ENCODE measurements at regions not wholly inside any gene's neighbourhood (a gene's known extent, or its start where the extent isn't known, plus 50 kb on each side); places are given as distances from the start of the nearest gene placed in this dataset.
"Not testable (repeated sequence)": the region's sequence is repeated elsewhere in the genome, so short reads cannot be mapped to it uniquely, and the experiment has no call there.

DNA sequence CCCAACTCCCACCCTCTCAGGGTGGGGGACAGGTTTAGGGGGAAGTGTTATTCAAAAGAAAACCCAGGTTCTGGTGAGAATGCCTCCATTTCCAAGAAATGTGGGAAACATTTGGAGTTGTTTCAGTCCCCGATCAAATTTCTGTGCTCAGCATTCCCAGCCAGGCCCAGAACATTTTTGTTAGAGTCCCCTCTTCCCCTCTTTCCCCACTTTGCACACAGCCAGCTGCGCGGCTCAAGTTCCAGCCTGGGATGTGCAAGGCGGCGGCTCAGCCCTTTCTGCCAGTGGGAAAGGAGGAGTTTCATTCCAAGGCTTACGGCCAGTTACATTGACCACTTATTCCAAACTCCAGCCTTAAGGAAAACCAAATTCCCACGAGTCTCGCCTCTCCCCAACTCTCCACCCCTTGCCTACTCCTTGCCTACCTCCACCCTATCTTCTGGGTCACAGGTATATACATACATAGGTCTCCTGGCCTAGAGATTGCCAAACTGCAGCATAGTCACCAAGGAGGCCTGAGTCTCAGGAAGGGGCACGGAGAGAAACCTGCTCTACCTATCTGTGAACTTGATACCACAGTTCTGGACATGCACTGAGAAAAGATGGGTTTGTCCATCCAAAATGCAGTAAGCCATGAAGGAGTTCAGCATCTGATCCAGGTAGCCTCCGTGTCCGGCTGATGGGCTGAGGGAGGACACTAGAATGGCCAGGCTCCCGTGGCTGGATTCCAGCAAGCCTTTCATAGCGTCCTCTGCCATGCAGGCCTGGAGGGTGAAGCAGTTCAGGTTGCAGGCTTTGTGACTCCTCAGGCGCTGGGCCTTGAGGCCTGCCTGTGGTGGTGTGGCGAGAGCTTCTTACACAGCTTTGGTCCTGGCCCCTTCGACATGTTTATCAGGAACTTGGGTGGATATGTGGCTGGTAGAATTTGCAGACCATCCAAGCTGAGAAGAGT lies 154.5 kb downstream of the ZFP36L2 start:
- no peak overlapping the region for H3K27ac Mint-ChIP-seq
- H3K4me3 Mint-ChIP-seq: no peak overlapping the region
- H3K4me1 Mint-ChIP-seq: no peaks in the 10 kb centered on the region

DNA sequence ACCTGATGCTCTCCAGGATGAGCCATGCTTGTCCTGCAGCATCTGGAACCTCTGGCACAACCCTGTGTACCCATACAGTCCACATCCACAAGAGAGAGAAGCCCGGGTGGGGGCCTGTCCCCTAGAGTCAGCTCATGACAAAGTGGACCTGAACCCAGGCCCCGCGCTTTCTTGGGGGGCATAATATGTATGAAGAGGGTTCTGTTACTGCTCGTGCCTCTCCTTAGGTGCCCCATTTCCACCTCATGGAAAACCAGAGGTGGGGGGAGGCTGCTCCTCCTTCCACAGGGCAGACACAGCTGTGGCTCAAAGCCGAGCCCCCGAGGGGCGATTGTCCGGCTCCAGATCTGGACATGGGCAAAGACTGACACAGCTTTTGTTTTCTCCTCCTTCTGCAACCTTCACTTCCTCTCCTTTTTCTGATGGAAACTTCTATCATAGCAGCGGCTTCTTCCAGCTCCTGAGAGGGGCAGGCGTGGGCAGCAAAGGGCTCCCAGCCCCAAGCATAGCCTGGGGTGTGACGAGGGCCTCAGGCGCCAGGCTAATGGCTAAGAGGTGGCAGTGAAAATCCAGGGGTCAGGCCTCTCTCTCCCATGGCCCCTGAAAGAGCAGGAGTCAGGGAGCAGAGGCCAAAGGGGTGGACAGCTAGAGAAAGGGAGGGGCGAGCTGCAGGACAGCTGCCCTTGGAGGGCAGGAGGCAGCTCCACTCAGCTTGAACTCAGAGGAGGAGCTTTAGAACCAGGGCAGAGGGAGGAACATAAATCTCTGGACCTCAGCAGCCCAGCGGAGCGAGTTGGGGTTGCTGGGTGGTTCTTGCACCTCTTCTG lies 155.5 kb downstream of the ZFP36L2 start:
- Mint-ChIP-seq H3K27ac (no peak overlapping the region), H3K4me3 (no peak overlapping the region), H3K4me1 (peaks cover 3% of the 10 kb centered on the region), H3K9me3 (no peaks in the 10 kb centered on the region), H3K27me3 (no peaks in the 10 kb centered on the region), H3K36me3 (no peaks in the 10 kb centered on the region)
- DNase-seq: no peak

More for the DNA sequence above, 154.5 kb downstream of the ZFP36L2 start:
- Mint-ChIP-seq H3K36me3 (no peaks in the 10 kb centered on the region), H3K27me3 (no peaks in the 10 kb centered on the region), H3K9me3 (no peaks in the 10 kb centered on the region)
- no peak for DNase-seq

DNA sequence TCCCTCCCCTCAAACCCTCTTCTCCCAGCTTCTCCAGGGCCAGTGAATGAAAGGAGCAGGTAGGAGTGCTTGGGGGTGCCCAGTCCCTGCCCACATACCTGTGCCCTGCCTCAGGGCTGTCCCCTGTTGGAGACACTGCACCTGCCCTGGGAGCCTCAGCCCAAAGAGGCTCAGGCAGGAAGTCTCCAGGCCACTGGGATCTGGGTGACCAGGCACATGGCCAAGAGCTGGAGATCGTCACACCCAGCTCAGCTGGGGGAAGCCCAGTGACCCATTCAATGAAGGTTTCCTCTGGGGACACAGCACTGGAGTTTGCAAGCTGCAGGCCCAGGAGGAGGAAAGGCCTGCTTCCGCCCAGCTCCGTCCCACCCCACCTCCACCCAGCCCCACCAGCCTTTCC lies 156.4 kb downstream of the ZFP36L2 start:
- Mint-ChIP-seq H3K4me1 (peaks cover 3% of the 10 kb centered on the region), H3K27me3 (no peaks in the 10 kb centered on the region)

DNA sequence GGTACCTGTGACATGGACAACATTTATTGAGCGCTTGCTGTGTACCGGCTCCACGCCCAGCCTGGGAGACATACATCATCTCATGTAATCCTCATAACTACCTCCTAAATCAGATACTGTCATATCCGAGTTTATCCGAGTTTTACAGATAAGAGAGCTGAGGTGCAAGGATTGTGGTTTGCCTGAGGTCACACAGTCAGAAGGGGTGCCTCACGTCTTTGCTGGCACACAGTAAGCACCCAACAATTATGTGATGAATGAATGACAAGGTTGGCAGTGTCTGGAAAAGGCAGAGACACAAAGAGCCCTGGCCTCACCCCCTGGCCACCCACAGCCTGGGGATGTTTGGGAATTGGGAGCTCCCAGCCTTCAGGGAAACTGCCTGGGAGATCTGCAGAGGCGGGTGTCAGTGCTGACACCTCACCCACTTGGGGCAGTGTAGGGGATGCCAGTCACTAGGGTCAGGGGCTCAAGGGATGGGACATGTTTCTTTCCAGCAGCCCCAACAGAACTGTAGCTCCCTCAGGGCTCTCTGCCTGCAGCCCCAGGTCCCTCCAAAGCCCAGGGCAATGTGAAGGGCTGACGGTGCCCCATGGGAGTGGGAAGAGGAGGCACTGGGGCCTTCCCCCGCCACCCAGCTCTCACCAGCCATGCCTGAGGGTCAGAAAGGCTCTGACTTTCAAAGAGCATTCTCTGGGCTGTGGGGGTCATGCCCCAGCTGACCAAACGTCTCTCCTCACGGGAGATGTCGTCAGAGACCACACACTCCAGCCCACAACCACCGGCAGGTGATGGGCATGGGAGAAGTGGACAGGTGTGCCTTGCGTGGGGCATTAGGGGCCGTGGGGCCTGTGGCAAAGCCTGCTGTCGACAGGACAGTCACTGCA lies 157.5 kb downstream of the ZFP36L2 start:
- H3K4me1 Mint-ChIP-seq: peaks cover 3% of the 10 kb centered on the region
- H3K9me3 Mint-ChIP-seq: no peaks in the 10 kb centered on the region
- no peaks in the 10 kb centered on the region for H3K27me3 Mint-ChIP-seq
- DNase-seq: no peak
- no peak overlapping the region for H3K27ac Mint-ChIP-seq
- H3K4me3 Mint-ChIP-seq: no peak overlapping the region
- H3K36me3 Mint-ChIP-seq: no peaks in the 10 kb centered on the region

More for the DNA sequence above, 156.4 kb downstream of the ZFP36L2 start:
- DNase-seq: no peak
- Mint-ChIP-seq H3K9me3 (no peaks in the 10 kb centered on the region), H3K27ac (no peak overlapping the region), H3K4me3 (no peak overlapping the region), H3K36me3 (no peaks in the 10 kb centered on the region)

DNA sequence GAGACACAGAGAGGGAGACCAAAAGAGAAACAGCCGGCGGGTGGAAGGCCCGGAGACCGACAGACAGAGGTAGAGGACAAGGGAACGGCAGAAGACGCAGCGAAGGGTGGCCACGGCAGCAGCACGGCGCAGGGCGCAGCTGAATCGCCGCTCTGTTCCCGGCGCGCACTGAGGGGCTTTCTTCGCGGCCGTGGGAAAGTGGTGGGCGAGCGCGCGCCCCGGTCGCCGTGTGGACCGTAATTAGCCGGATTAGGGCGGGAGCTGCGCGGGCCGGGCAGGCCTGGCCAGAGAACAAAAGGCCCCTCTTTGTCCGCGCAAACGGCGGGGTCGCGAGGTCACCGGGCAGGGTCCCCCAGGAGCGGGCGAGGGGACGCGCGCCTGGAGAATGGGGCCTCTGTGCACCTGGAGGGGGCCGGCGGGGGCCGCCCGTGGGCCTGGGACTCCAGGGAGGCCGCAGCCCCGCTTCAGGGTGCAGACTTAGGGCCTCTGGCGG lies 158.3 kb downstream of the ZFP36L2 start:
- H3K27ac Mint-ChIP-seq: no peak overlapping the region
- H3K27me3 Mint-ChIP-seq: no peaks in the 10 kb centered on the region
- peaks cover 3% of the 10 kb centered on the region for H3K4me1 Mint-ChIP-seq
- H3K4me3 Mint-ChIP-seq: no peak overlapping the region
- H3K36me3 Mint-ChIP-seq: no peaks in the 10 kb centered on the region
- no peaks in the 10 kb centered on the region for H3K9me3 Mint-ChIP-seq
- DNase-seq: no peak

DNA sequence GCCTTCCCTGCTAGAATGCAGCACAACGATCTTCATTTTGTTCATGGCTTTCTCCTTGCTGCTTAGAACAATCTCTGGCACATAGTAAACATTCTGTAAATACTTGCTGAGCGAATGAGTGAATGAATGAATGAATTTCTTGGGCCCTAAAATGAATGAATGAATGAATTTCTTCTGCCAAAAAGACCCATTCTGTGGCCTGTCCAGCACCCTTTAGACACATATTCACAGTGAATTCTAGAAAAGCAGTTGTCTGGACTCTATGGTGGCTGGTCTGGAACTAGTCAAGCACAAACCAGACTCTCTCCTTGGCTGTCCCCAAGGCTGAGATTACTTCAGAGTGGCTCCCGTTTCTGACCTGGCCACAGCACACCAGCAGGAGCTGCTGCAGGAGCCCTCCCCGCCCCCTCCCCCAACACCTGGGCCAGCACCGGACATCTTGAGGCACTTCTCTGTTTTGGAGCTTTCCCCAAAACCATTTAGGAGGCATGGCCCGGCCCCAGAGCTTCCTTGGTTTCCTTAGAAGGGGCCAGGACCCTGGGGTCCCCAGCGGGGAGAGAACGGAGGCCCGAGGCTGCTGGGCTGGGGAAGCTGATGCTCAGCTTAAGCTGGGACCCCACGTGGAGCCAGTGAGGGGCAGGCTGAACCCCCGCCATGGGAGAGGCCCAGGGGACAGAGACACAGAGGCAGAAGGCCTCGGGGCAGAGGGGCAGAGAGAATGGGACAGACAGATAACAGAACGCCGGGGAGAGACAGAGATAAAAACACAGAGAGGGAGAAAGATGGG lies 159.0 kb downstream of the ZFP36L2 start:
- DNase-seq: no peak
- Mint-ChIP-seq H3K36me3 (no peaks in the 10 kb centered on the region), H3K4me1 (peaks cover 3% of the 10 kb centered on the region), H3K4me3 (no peak overlapping the region), H3K27ac (no peak overlapping the region), H3K9me3 (no peaks in the 10 kb centered on the region), H3K27me3 (no peaks in the 10 kb centered on the region)

DNA sequence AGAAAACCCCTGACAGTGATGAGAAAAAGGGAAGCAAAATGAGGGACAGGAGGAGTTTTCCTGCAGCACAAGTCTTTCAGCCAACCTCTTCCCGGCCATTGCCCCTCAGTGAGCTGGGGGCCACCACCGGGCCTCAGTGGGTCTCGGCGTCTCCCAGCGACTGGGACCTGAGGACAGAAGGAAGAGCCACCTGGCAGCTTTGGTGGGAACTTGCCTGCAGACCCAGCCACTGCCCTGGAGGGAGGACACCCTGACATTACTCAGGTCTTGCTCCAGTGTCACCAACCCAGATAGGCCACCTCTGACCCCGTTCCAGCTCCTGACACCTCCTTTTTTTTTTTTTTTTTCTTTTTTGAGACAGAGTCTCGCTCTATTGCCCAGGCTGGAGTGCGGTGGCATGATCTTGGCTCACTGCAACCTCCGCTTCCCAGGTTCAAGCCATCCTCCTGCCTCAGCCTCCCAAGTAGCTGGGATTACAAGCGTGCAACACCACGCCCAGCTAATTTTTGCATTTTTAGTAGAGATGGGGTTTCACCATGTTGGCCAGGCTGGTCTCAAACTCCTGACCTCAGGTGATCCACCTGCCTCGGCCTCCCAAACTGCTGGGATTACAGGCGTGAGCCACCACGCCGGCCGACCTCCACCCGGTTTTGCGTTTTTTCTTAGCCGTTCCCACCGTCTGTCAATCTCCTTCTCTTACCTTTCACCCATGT lies 159.7 kb downstream of the ZFP36L2 start:
- not testable (repeated sequence) for H3K27ac Mint-ChIP-seq, H3K36me3 Mint-ChIP-seq, DNase-seq, H3K4me3 Mint-ChIP-seq, H3K4me1 Mint-ChIP-seq, H3K27me3 Mint-ChIP-seq, H3K9me3 Mint-ChIP-seq

DNA sequence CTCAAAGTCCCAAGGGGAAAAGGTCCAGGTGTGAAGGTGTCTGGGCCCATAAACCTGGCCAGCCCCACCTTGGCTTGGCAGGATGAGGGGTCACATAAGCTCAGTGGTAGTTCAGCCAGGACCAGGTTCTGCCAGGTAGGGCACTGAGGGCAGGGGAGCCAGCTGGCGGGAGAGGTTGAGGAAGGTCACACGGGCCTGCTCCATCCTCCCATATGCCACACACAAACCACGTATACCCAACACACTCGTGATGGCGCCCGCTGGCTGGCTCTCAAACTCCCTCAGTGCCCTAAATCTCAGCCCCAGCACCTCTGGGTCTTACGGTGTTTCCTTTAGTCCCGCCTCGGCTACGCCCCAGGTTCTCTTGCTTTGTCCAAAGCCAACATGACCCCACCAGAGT lies 160.5 kb downstream of the ZFP36L2 start:
- H3K4me3 Mint-ChIP-seq: no peak overlapping the region
- H3K27me3 Mint-ChIP-seq: no peaks in the 10 kb centered on the region
- H3K9me3 Mint-ChIP-seq: peaks cover 3% of the 10 kb centered on the region
- DNase-seq: no peak
- peaks cover 9% of the 10 kb centered on the region for H3K4me1 Mint-ChIP-seq
- H3K27ac Mint-ChIP-seq: no peak overlapping the region
- peaks cover 3% of the 10 kb centered on the region for H3K36me3 Mint-ChIP-seq

DNA sequence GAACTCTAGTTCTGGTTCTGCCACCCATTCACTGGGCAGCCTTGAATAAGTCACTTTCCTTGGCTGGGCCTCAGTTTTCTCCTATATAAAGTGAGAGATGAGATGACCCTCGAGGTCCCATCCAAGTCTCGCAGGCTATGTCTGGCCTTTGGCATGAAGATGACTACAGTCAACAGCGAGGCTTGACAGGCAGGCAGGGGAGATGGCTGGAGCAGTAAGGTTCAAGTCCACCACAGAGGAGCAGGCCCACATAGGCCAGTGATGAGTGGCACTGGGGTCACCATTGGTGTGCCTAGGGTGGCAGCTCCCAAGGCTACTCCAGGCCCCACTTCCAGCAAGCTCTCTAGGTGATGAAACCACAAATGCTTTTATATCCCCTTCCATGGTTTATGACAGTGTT lies 161.4 kb downstream of the ZFP36L2 start:
- DNase-seq: no peak
- Mint-ChIP-seq H3K4me3 (no peak overlapping the region), H3K27ac (no peak overlapping the region), H3K36me3 (peaks cover 3% of the 10 kb centered on the region), H3K9me3 (peaks cover 3% of the 10 kb centered on the region), H3K27me3 (no peaks in the 10 kb centered on the region), H3K4me1 (peaks cover 17% of the 10 kb centered on the region)

DNA sequence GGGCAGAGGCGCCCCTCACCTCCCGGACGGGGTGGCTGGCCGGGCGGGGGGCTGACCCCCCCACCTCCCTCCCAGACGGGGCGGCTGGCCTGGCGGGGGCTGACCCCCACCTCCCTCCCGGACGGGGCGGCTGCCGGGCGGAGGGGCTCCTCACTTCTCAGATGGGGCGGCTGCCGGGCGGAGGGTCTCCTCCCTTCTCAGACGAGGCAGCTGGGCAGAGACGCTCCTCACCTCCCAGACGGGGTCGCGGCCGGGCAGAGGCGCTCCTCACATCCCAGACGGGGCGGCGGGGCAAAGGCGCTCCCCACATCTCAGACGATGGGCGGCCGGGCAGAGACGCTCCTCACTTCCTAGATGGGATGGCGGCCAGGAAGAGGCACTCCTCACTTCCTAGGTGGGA lies 163.3 kb downstream of the ZFP36L2 start:
- DNase-seq, H3K27me3 Mint-ChIP-seq, H3K27ac Mint-ChIP-seq, H3K4me3 Mint-ChIP-seq, H3K9me3 Mint-ChIP-seq, H3K36me3 Mint-ChIP-seq: not testable (repeated sequence)
- H3K4me1 Mint-ChIP-seq: peaks cover 32% of the 10 kb centered on the region

DNA sequence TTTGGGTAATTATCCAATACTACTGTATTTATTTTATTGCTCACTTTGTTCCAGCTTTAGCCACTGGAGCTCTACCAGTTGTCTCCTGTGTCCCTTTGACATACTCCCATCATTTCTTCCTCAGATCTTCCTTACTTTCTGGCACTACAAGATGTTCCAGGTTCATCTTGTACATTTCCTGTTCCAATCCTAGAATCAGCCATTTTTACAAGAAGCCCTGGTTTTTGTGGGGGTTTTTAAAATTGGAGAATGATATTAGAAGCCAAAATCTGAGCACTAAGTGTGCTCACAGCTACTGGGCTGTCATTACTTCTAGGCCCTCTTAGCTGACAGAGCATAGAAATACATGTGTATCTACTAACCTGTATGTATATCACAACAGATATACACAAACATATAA lies 164.3 kb downstream of the ZFP36L2 start:
- H3K27me3 Mint-ChIP-seq: no peaks in the 10 kb centered on the region
- no peak overlapping the region for H3K4me3 Mint-ChIP-seq
- H3K27ac Mint-ChIP-seq: no peak overlapping the region
- peaks cover 3% of the 10 kb centered on the region for H3K36me3 Mint-ChIP-seq
- no peak for DNase-seq
- H3K9me3 Mint-ChIP-seq: peaks cover 3% of the 10 kb centered on the region
- peaks cover 36% of the 10 kb centered on the region for H3K4me1 Mint-ChIP-seq

DNA sequence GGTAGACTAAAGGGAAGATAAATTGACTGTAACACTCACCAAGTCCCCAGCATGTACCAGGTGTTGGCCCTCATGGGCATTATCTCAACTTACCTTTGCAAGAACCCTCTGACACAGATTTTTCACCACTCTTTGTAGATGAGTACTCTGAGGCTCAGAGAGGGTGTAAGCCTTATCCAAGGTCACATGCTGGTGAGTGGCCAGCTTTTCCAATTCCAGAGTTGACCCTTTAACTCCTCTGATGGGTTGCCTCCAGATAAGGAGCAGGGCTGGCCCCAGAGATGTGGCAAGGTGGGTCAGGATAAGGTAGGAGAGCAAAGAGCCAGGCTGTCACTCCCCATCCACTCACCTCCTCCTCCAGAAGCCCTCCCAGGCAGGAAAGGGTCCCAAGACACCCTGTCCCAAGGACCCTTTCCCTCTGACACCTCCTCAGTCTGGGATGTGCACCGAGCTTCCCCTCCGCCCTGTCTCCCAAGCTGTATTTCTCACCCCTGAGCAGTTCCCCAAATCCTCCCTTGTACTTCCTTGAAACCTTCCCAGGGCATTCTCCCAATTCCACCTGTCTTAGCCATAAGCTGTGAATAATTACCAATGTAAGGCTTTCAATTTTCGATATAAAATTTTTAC lies 165.9 kb downstream of the ZFP36L2 start:
- Mint-ChIP-seq H3K4me1 (peaks cover 33% of the 10 kb centered on the region), H3K9me3 (peaks cover 3% of the 10 kb centered on the region), H3K27me3 (no peaks in the 10 kb centered on the region), H3K27ac (peak overlapping the region; percentile 72), H3K36me3 (peaks cover 3% of the 10 kb centered on the region), H3K4me3 (no peak overlapping the region)
- DNase-seq: no peak

DNA sequence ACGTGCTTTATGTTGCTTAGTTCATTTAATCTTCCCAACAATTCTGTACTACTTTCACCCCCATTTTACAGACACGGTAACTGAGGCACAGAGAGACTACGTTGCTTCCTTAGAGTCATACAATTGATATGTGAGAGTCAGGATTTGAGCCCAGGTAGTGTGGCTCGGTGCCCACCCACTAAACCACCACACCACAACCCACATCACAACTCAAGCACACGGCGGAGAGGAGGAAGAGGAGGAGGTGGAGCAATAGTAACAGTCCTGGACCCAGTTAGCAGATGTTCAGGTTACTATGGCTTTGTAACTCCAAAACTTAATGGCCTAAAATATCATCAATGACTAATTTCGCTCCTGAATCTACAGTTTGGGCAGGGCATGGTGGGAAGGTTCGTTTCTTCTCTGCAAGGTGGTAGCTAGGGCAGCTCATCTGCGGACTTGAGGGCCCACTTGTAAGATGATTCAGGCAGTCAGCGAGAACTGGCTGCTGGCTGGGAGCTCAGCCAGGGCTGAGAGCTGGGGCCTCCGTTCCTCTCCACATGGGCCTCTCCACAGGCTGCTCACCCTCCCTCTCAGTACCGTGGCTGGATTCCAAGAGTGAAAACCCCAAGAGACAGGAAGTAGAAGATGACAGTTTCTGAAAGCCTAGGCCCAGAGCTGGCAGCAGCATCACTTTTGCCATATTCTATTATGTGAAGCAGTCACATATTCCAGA lies 167.1 kb downstream of the ZFP36L2 start:
- peak; percentile 85 for DNase-seq
- H3K4me3 Mint-ChIP-seq: peak overlapping the region; percentile 7
- peaks cover 3% of the 10 kb centered on the region for H3K36me3 Mint-ChIP-seq
- H3K4me1 Mint-ChIP-seq: peaks cover 33% of the 10 kb centered on the region
- no peaks in the 10 kb centered on the region for H3K27me3 Mint-ChIP-seq
- H3K9me3 Mint-ChIP-seq: peaks cover 3% of the 10 kb centered on the region
- peak overlapping the region; percentile 80 for H3K27ac Mint-ChIP-seq
